ENCODE measurements at regions not wholly inside any gene's neighbourhood (a gene's known extent, or its start where the extent isn't known, plus 50 kb on each side); places are given as distances from the start of the nearest gene placed in this dataset.

- Histone ChIP-seq H4K20me1 (replicated peaks; ENCODE audit: control insufficient read depth, extremely low read depth, insufficient read depth, low read length) (no peaks in the 10 kb centered on the region), H2AFZ (ENCODE audit: low read depth, low read length) (no peak overlapping the region), H3K27me3 (ENCODE audit: control insufficient read depth in 2 of 2, insufficient read depth in 2 of 2, low read length in 2 of 2) (no peaks in the 10 kb centered on the region), H3K4me3 (replicated peaks in 1 of 3; ENCODE audit: insufficient read depth in 1 of 3, low read depth in 1 of 3, low read length in 3 of 3) (no peak overlapping the region), H3K4me1 (ENCODE audit: control insufficient read depth, extremely low read depth, insufficient read depth, low read length) (no peaks in the 10 kb centered on the region), H3K9ac (replicated peaks; ENCODE audit: extremely low read depth, insufficient read depth, low read length) (no peak overlapping the region), H3K9me1 (replicated peaks; ENCODE audit: control insufficient read depth, extremely low read depth, insufficient read depth, low read length) (no peaks in the 10 kb centered on the region), H3K4me2 (ENCODE audit: insufficient read depth, low read length) (no peak overlapping the region), H3K9me3 (replicated peaks; ENCODE audit: control insufficient read depth, insufficient read depth, low read length) (no peaks in the 10 kb centered on the region), H3K36me3 (ENCODE audit: control insufficient read depth in 2 of 2, extremely low read depth in 1 of 2, insufficient read depth in 2 of 2, low read length in 2 of 2) (no peaks in the 10 kb centered on the region), H3K79me2 (ENCODE audit: control insufficient read depth, insufficient read depth, low read length) (no peaks in the 10 kb centered on the region), H3K27ac (ENCODE audit: insufficient read depth, low read depth, low read length) (no peak overlapping the region)
- CTCF ChIA-PET: no interaction called here
- dilution Hi-C loops (cut with MboI; ENCODE audit: extremely low pct_ligation_motif_present, low sequenced_read_pairs) (no loop called here), intact Hi-C loops (cut with micrococcal nuclease) (loop anchor here (10.0 kb wide), 1 partner anchor 150 kb away; no protein-coding TSS in a partner anchor)
- TF ChIP-seq POLR2A (IDR thresholded peaks at IDR 0.05; ENCODE audit: low read depth, low read length) (no peak), CTCF (IDR thresholded peaks at IDR 0.05; ENCODE audit: extremely low read depth in 1 of 2, insufficient read depth in 1 of 2, low read depth in 1 of 2, low read length in 2 of 2) (no peak), EZH2 (IDR thresholded peaks at IDR 0.05; ENCODE audit: borderline replicate concordance, low read depth, low read length, severe bottlenecking) (no peak), POLR2AphosphoS5 (IDR thresholded peaks at IDR 0.05; ENCODE audit: insufficient read depth, low read depth, low read length) (no peak), FOS (IDR thresholded peaks at IDR 0.05; ENCODE audit: borderline replicate concordance, insufficient read depth, low read length) (no peak), JUN (IDR thresholded peaks at IDR 0.05; ENCODE audit: borderline replicate concordance, insufficient read depth, insufficient read length, low read depth) (no peak), MYC (IDR thresholded peaks at IDR 0.05; ENCODE audit: low read depth, low read length) (no peak), MAX (IDR thresholded peaks at IDR 0.05; ENCODE audit: insufficient read depth, insufficient read length) (no peak), GATA2 (IDR thresholded peaks at IDR 0.05; ENCODE audit: insufficient read depth, insufficient read length, low read depth, low read length) (no peak)
- POLR2A ChIA-PET: no interaction called here
- FAIRE-seq (no peak), DNase-seq (ENCODE audit: low read depth, low spot score) (no peak)
- no TSS peak for BruUV-seq (replicated peaks)
Measured at GRCh38 chr18:41594582-41594981, 360.5 kb upstream of the PIK3C3 start.

Data from endothelial cell of umbilical vein (primary cell).